ENCODE measurements at regions not wholly inside any gene's neighbourhood (a gene's known extent, or its start where the extent isn't known, plus 50 kb on each side); places are given as distances from the start of the nearest gene placed in this dataset.

DNA sequence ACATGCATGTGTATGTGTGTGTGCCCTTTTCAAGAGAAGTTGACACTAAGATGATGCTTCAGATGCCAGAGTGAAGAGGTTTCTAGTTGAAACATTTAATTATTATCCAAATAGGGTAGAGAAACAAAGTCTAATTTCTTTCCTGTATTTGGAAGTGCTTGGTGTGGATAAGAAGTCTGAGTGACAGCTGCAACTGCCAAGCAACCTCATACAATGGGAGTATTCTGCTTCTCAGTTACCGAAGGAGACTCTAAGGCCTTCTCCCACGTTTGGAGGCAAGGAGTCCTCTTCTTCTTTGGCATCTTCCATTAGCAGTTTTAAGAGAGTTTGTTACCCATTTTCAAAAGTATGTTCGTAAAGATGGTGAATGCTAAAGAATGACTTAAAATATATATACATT, 82.4 kb downstream of the HDGFL1 start:
- ChIA-PET POLR2A (no interaction called here), CTCF (no interaction called here)
- no peak overlapping the region for H3K4me3 ChIP-seq (ENCODE audit: low read depth, low read length)
- no peak for DNase-seq (ENCODE audit: low read depth, low spot score)
- TF ChIP-seq, protein P1, sequence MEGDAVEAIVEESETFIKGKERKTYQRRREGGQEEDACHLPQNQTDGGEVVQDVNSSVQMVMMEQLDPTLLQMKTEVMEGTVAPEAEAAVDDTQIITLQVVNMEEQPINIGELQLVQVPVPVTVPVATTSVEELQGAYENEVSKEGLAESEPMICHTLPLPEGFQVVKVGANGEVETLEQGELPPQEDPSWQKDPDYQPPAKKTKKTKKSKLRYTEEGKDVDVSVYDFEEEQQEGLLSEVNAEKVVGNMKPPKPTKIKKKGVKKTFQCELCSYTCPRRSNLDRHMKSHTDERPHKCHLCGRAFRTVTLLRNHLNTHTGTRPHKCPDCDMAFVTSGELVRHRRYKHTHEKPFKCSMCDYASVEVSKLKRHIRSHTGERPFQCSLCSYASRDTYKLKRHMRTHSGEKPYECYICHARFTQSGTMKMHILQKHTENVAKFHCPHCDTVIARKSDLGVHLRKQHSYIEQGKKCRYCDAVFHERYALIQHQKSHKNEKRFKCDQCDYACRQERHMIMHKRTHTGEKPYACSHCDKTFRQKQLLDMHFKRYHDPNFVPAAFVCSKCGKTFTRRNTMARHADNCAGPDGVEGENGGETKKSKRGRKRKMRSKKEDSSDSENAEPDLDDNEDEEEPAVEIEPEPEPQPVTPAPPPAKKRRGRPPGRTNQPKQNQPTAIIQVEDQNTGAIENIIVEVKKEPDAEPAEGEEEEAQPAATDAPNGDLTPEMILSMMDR (IDR thresholded peaks at IDR 0.05; ENCODE audit: insufficient read depth, low read length, missing control alignments): no peak

DNA sequence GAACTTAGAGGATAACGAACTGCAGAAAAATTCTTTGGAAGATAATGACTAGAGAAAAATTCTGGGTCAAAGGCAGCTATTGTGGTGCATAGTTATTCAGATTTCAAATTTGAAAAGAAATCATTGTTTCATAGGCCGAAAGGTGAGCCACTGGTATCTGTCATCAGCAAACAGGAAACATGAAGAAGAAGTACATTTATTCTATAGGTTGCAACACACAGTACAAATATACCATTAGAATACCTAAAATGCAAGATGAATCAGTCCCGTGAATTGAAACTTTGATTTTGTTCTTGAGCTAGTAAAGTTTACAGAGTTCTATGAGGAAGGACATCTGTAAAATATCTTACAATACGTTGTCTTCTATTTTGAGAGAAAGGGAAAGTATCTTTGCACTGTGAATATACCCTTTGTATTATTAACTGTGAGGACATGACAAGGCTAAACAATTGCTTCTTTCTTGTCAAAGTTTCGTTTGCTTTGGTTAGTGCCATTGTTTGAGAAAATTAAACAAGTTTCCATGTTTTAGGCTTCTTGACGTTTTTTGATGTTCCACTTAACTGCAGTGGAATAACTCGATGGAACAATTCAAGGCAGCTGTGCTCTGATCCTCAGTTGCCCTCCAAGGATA, 84.7 kb downstream of the HDGFL1 start:
- ChIA-PET CTCF (no interaction called here), POLR2A (no interaction called here)
- no peak for DNase-seq (ENCODE audit: low read depth, low spot score)
- no peak overlapping the region for H3K4me3 ChIP-seq (ENCODE audit: low read depth, low read length)
- TF ChIP-seq, protein P1 (IDR thresholded peaks at IDR 0.05; ENCODE audit: insufficient read depth, low read length, missing control alignments): no peak

DNA sequence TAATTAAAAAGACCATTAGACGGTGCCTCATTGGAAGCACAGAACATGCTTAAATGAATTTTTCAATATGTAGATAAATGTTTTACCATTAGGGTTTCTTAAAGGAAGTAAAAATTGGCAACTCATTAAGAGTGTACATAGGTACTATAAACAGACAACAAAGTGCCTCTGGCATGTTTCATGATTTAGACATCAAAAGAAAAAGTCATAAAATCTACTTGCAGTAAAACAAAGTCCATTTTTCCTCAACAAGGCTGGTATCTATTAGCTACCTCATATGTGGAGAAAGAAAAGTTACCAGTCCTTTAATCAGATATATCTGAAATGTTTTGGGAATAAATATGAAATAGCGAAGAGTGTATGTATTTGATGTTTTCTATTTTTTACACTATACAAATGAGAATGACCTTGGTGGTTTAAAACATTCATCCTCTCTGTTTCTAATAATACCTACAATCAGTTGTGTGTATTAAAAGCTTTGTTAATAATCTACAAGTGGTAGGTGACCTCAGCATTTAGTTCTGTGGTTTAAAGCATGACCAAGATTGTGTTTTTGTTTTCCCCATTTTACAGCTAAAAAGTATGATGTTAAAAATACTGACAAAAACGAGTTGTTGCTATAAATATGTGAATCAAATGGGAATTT, 87.5 kb downstream of the HDGFL1 start:
- H3K4me3 ChIP-seq (ENCODE audit: low read depth, low read length): no peak overlapping the region
- POLR2A ChIA-PET: no interaction called here
- TF ChIP-seq, protein P1 (IDR thresholded peaks at IDR 0.05; ENCODE audit: insufficient read depth, low read length, missing control alignments): no peak
- CTCF ChIA-PET: interaction anchor here (1.8 kb wide), 1 partner anchor 8 kb away, joined by 4 read pairs; no protein-coding TSS in a partner anchor
- DNase-seq (ENCODE audit: low read depth, low spot score): no peak

DNA sequence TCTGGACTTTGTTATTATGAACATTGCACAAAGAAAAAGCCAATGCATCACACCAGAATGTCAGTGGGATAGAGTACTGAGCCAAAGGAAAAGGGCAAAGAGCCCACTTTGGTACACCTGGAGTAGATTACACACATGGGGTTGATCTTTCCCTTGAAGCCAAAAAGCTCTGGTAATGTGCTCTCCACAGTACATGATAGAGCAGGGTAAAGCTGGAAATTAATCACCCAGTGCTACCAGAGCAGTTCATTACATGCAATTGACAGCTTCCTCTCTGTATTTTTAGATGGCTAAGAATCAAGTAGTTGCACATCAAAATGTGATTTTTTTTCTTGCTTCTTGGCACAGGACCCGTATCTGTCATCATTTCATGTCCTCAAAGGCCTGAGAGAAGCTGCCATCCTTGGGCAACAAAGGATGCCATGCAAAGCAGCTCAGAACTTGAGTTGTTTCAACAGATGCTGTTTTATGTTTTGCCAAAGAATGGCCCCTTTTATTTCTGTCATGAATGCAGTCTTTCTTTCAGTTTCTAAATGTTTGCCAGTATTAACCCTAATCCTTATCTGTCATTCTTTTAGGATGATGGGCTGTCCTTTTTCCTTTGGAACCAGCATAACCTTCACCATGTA, 88.1 kb downstream of the HDGFL1 start:
- CTCF ChIA-PET: interaction anchor here (1.1 to 1.8 kb wide), 2 partner anchors 8 to 9 kb away, joined by 3 to 4 read pairs; no protein-coding TSS in a partner anchor
- no peak overlapping the region for H3K4me3 ChIP-seq (ENCODE audit: low read depth, low read length)
- DNase-seq (ENCODE audit: low read depth, low spot score): no peak
- POLR2A ChIA-PET: no interaction called here
- TF ChIP-seq, protein P1 (IDR thresholded peaks at IDR 0.05; ENCODE audit: insufficient read depth, low read length, missing control alignments): no peak

DNA sequence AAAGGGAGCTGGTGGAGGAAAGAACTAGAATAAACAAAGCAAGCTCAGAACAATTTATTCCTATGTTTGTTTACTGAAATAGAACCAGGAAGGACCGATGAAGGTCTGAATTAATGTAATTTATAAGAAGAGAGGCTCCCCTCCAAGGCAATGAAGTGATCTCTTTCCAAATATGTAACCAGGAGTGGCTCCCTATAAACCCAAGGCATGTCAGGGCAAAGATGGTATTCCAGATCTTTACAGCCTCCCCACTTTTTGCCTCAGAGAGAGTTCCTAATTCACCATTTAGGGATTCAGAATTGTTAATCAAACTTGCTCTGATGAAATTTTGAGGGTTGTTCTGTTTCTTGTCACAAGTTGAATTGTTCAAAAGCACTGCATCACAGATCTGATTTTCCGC, 88.8 kb downstream of the HDGFL1 start:
- ChIA-PET POLR2A (no interaction called here), CTCF (interaction anchor here (1.1 kb wide), 1 partner anchor 9 kb away, joined by 3 read pairs; no protein-coding TSS in a partner anchor)
- TF ChIP-seq, protein P1 (IDR thresholded peaks at IDR 0.05; ENCODE audit: insufficient read depth, low read length, missing control alignments): no peak
- H3K4me3 ChIP-seq (ENCODE audit: low read depth, low read length): no peak overlapping the region
- no peak for DNase-seq (ENCODE audit: low read depth, low spot score)

DNA sequence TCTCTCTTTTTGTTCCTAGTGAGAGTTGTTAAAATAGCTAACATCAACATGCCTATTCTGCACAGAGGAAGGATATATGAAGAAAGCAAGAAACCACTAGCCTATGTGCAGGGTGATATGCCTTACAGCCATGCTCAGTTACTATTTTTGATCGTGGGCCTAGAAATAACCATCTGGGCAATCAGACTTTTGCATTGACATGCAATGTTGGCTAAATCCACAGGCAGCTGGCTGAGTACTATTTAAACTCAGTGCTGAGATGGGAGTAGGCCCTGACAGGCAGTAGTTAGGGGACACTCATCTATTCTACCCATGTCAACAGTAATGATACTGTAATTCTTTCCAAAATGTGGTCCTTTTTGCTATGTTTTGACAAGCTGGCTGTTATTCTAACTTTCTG, 89.6 kb downstream of the HDGFL1 start:
- TF ChIP-seq, protein P1 (IDR thresholded peaks at IDR 0.05; ENCODE audit: insufficient read depth, low read length, missing control alignments): no peak
- no peak overlapping the region for H3K4me3 ChIP-seq (ENCODE audit: low read depth, low read length)
- ChIA-PET CTCF (interaction anchor here (0.8 kb wide), 1 partner anchor 9 kb away, joined by 3 read pairs; no protein-coding TSS in a partner anchor), POLR2A (no interaction called here)
- no peak for DNase-seq (ENCODE audit: low read depth, low spot score)
